ENCODE measurements at regions not wholly inside any gene's neighbourhood (a gene's known extent, or its start where the extent isn't known, plus 50 kb on each side); places are given as distances from the start of the nearest gene placed in this dataset.

DNA sequence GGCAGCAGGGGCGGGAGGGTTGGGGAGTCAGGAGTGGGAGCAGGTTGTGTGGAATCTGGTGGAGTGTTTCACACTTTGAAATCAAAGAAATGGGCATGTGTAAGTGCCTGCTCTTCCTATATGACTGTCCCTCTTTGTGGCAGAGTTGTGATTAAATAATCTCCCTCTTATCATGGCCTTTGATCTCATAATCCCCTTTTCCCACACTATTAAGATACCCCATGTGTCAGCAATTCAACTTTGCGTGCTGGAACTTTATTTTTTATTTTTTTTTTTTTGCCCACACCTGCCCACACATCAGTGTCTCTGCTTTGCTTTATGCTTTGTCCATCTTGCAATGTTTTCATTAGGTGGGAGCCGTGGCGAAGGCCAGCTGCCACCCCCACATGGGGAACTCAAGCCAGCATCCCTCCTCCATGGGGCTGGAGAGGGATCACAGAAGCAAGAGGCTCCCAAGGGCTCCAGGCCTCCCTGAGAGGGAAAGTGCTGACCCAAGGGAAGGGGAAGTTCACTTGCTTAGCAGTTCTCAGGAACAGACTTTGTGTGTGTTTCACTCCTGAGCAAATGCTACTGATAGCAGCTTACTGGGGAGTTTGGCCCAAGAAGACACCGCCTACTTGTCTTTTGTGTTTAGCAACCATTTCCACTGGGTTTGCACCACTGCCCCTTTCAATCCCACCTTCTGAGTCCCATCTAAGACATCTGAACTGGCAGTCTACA is 243.4 kb downstream of the BCL11A start:
- TF ChIP-seq CTCF (IDR thresholded peaks at IDR 0.05; ENCODE audit: low read length) (no peak), EZH2 (optimal IDR thresholded peaks at IDR 0.05; ENCODE audit: low read depth, low read length) (no peak), EZH2phosphoT487 (IDR thresholded peaks at IDR 0.05; ENCODE audit: low read length) (no peak)

Data from MM.1S (cell line).